Loucy (cell line): ENCODE measurements at regions not wholly inside any gene's neighbourhood (a gene's known extent, or its start where the extent isn't known, plus 50 kb on each side); places are given as distances from the start of the nearest gene placed in this dataset.

Experiments
- H2AFZ ChIP-seq: fragments of 200-600 bp; sonication (generic); 2 replicates; pipeline ENCODE4 v1.6.0; 2016; ENCODE audit warnings: antibody characterized with exemption, mild to moderate bottlenecking, low read length, moderate library complexity
- H3F3A ChIP-seq: fragments of 200-600 bp; 2 replicates; pipeline ENCODE4 v1.6.0; 2016; ENCODE audit warnings: antibody characterized with exemption, low read depth, mild to moderate bottlenecking
- H3K27me3 ChIP-seq: fragments of 200-600 bp; sonication (generic); 2 replicates; pipeline ENCODE4 v1.6.1; 2014; ENCODE audit warnings: low read length, mild to moderate bottlenecking; ENCODE audit not compliant: insufficient read depth, poor library complexity, severe bottlenecking
- H3K36me3 ChIP-seq: fragments of 200-600 bp; sonication (generic); 2 replicates; pipeline ENCODE4 v1.6.1; 2016; ENCODE audit warnings: low read length; ENCODE audit not compliant: insufficient read depth
- H3K4me1 ChIP-seq: fragments of 200-600 bp; sonication (generic); 2 replicates; pipeline ENCODE4 v1.5.1; 2014; ENCODE audit warnings: low read length, mild to moderate bottlenecking; ENCODE audit not compliant: insufficient read depth, poor library complexity, severe bottlenecking
- H3K4me2 ChIP-seq: fragments of 200-600 bp; sonication (generic); 2 replicates; pipeline ENCODE4 v1.6.0; 2014; ENCODE audit warnings: antibody characterized with exemption, low read length, low read depth, mild to moderate bottlenecking; ENCODE audit not compliant: poor library complexity, severe bottlenecking
- H3K4me3 ChIP-seq: fragments of 200-600 bp; sonication (generic); 2 replicates; pipeline ENCODE4 v1.5.1; 2014; ENCODE audit warnings: low read length, mild to moderate bottlenecking, mixed read lengths; ENCODE audit not compliant: poor library complexity, severe bottlenecking
- H3K79me2 ChIP-seq: fragments of 200-600 bp; sonication (generic); 2 replicates; pipeline ENCODE4 v1.6.1; 2014; ENCODE audit warnings: low read length; ENCODE audit not compliant: insufficient read depth
- H3K9ac ChIP-seq: fragments of 200-600 bp; sonication (generic); 2 replicates; pipeline ENCODE4 v1.6.0; 2014; ENCODE audit warnings: mild to moderate bottlenecking, low read depth, low read length, moderate library complexity; ENCODE audit not compliant: poor library complexity, severe bottlenecking
- H3K9me2 ChIP-seq: fragments of 200-600 bp; sonication (generic); replicated peaks from 2 replicates; pipeline ENCODE4 v1.6.1; 2016; ENCODE audit warnings: low read depth, low read length, mixed read lengths
- H3K9me3 ChIP-seq: fragments of 200-600 bp; sonication (generic); 2 replicates; pipeline ENCODE4 v1.6.1; 2014; ENCODE audit warnings: mild to moderate bottlenecking, antibody characterized with exemption, low read length, low read depth; ENCODE audit not compliant: insufficient read depth
- H4K20me1 ChIP-seq: fragments of 200-600 bp; sonication (generic); 2 replicates; pipeline ENCODE4 v1.6.0; 2014; ENCODE audit warnings: antibody characterized with exemption, low read length, mild to moderate bottlenecking; ENCODE audit not compliant: insufficient read depth, poor library complexity, severe bottlenecking
- CTCF ChIP-seq: fragments of 200-600 bp; sonication (generic); conservative IDR thresholded peaks from 2 replicates; pipeline ENCODE4 v1.5.1; 2014; ENCODE audit warnings: mild to moderate bottlenecking, antibody characterized with exemption, low read length
- EZH2phosphoT487 ChIP-seq: fragments of 200-600 bp; IDR thresholded peaks from 2 replicates; pipeline ENCODE4 v1.6.1; 2018; ENCODE audit warnings: antibody characterized with exemption, mild to moderate bottlenecking, moderate library complexity, borderline replicate concordance

GRCh38 chr10:10797513-10797912 lies 220.2 kb upstream of the CELF2 start:
- Histone ChIP-seq H3K36me3 (no peaks in the 10 kb centered on the region), H3K9me3 (no peaks in the 10 kb centered on the region), H2AFZ (no peak overlapping the region), H3K9ac (no peak overlapping the region), H3K4me1 (no peaks in the 10 kb centered on the region), H3F3A (no peaks in the 10 kb centered on the region), H3K27me3 (no peaks in the 10 kb centered on the region), H3K4me2 (no peak overlapping the region), H3K4me3 (no peak overlapping the region), H3K79me2 (no peaks in the 10 kb centered on the region), H4K20me1 (no peaks in the 10 kb centered on the region), H3K9me2 (no peaks in the 10 kb centered on the region)
- TF ChIP-seq CTCF (no peak), EZH2phosphoT487 (no peak)

- Histone ChIP-seq H3K79me2 (no peaks in the 10 kb centered on the region), H4K20me1 (no peaks in the 10 kb centered on the region), H3K36me3 (no peaks in the 10 kb centered on the region), H3F3A (no peaks in the 10 kb centered on the region), H2AFZ (no peak overlapping the region), H3K9ac (no peak overlapping the region), H3K4me1 (no peaks in the 10 kb centered on the region), H3K4me2 (no peak overlapping the region), H3K4me3 (no peak overlapping the region), H3K9me3 (no peaks in the 10 kb centered on the region), H3K27me3 (no peaks in the 10 kb centered on the region), H3K9me2 (no peaks in the 10 kb centered on the region)
- TF ChIP-seq EZH2phosphoT487: no peak
- no peak for TF ChIP-seq CTCF
Measured at GRCh38 chr10:10798102-10798863, 219.4 kb upstream of the CELF2 start.

GRCh38 chr10:10798864-10799192 lies 218.8 kb upstream of the CELF2 start:
- no peaks in the 10 kb centered on the region for H4K20me1 ChIP-seq
- no peaks in the 10 kb centered on the region for H3K27me3 ChIP-seq
- H3K9me3 ChIP-seq: no peaks in the 10 kb centered on the region
- no peak overlapping the region for H2AFZ ChIP-seq
- H3F3A ChIP-seq: no peaks in the 10 kb centered on the region
- H3K79me2 ChIP-seq: no peaks in the 10 kb centered on the region
- H3K4me1 ChIP-seq: no peaks in the 10 kb centered on the region
- H3K4me3 ChIP-seq: no peak overlapping the region
- H3K9me2 ChIP-seq: no peaks in the 10 kb centered on the region
- TF ChIP-seq EZH2phosphoT487 (no peak), CTCF (no peak)
- no peak overlapping the region for H3K9ac ChIP-seq
- no peaks in the 10 kb centered on the region for H3K36me3 ChIP-seq
- no peak overlapping the region for H3K4me2 ChIP-seq
